GM12878 (cell line): ENCODE measurements at regions not wholly inside any gene's neighbourhood (a gene's known extent, or its start where the extent isn't known, plus 50 kb on each side); places are given as distances from the start of the nearest gene placed in this dataset.

ENCODE experiments used
- ATAC-seq: fragments of 200-7000 bp; cut with Tn5 transposase; 3 replicates; pipeline ENCODE4 v1.9.1; 2020; ENCODE audit warnings: mild to moderate bottlenecking, moderate library complexity
- BruUV-seq: library from RNA; stranded (reverse); fragments of 400-500 nt; replicated peaks from 2 replicates; lab custom pipeline; 2021; lab: Mats Ljungman, UMichigan
- CTCF ChIA-PET: fragments of 300-600 bp; sonication (Branson Sonifier 250); formaldehyde crosslinking; extraction: SDS; loops from one replicate; lab custom pipeline; 2021; ENCODE audit warnings: inconsistent platforms; lab: Yijun Ruan, JAX
- POLR2A ChIA-PET: fragments of 350-600 bp; formaldehyde crosslinking; extraction: SDS; loops from one replicate; lab custom pipeline; 2021; ENCODE audit warnings: inconsistent platforms; lab: Charles Lee
- RAD21 ChIA-PET: fragments of 300-600 bp; sonication (Branson Sonifier 250); formaldehyde crosslinking; loops from one replicate; lab custom pipeline; 2023; ENCODE audit warnings: antibody characterized with exemption; ENCODE audit not compliant: unreplicated experiment; lab: Charles Lee
- SMC1A ChIA-PET: fragments of 300-600 bp; sonication (Branson Sonifier 250); formaldehyde crosslinking; loops from one replicate; lab custom pipeline; 2023; ENCODE audit not compliant: unreplicated experiment, uncharacterized antibody; lab: Charles Lee
- DNase-seq: peaks from one replicate; pipeline ENCODE4 v3.0.0-alpha.2; 2011; ENCODE audit warnings: low read depth, low spot score
- FAIRE-seq: peaks from 3 replicates; lab custom pipeline; 2011; peaks lifted over from hg19 to GRCh38; lab: Jason Lieb, UNC
- H2AFZ ChIP-seq: 2 replicates; pipeline ENCODE4 v1.6.0; 2011; ENCODE audit warnings: low read depth, low read length, control low read depth; ENCODE audit not compliant: control insufficient read depth
- H3K27ac ChIP-seq: 2 replicates; pipeline ENCODE4 v1.5.1; 2011; ENCODE audit warnings: control low read depth; ENCODE audit not compliant: control insufficient read depth, insufficient read depth
- H3K27me3 ChIP-seq, 2 experiments: replicated peaks in 1 of 2; 2 replicates each; pipeline versions ENCODE4 v1.6.0 to v1.6.1; 2011; ENCODE audit warnings: low read length in 1 of 2; ENCODE audit not compliant: control insufficient read depth in 2 of 2, insufficient read depth in 2 of 2
- H3K36me3 ChIP-seq, 2 experiments: 2 replicates each; pipeline ENCODE4 v1.5.1; 2011; ENCODE audit warnings: low read length in 1 of 2; ENCODE audit not compliant: control insufficient read depth in 2 of 2, insufficient read depth in 2 of 2
- H3K4me1 ChIP-seq: 2 replicates; pipeline ENCODE4 v1.6.1; 2011; ENCODE audit warnings: mild to moderate bottlenecking, low read length, moderate library complexity, mixed read lengths; ENCODE audit not compliant: control insufficient read depth, insufficient read depth
- H3K4me2 ChIP-seq: 2 replicates; pipeline ENCODE4 v1.6.0; 2011; ENCODE audit warnings: control low read depth; ENCODE audit not compliant: control insufficient read depth, insufficient read depth
- H3K4me3 ChIP-seq: fragments of 200-600 bp; sonication (generic); 2 replicates; pipeline ENCODE4 v1.5.1; 2016
- H3K79me2 ChIP-seq: 2 replicates; pipeline ENCODE4 v1.6.0; 2011; ENCODE audit warnings: low read length; ENCODE audit not compliant: control insufficient read depth, insufficient read depth
- H3K9ac ChIP-seq: 2 replicates; pipeline ENCODE4 v1.8.0; 2011; ENCODE audit warnings: low read length, control low read depth, mixed read lengths; ENCODE audit not compliant: control insufficient read depth, insufficient read depth
- H3K9me3 ChIP-seq: replicated peaks from 3 replicates; pipeline ENCODE4 v1.5.1; 2011; ENCODE audit warnings: mild to moderate bottlenecking, low read length; ENCODE audit not compliant: control insufficient read depth, insufficient read depth
- H4K20me1 ChIP-seq: 2 replicates; pipeline ENCODE4 v1.6.0; 2011; ENCODE audit not compliant: control insufficient read depth, insufficient read depth
- CBFB ChIP-seq: IDR thresholded peaks from 2 replicates; pipeline ENCODE4 v1.6.1; 2016; ENCODE audit warnings: antibody characterized with exemption, low read depth
- MLLT1 ChIP-seq: fragments of 450-650 bp; IDR thresholded peaks from 2 replicates; pipeline ENCODE4 v1.6.1; 2016; ENCODE audit warnings: mild to moderate bottlenecking
- NFYA ChIP-seq: IDR thresholded peaks from 2 replicates; pipeline ENCODE4 v1.6.1; 2011; ENCODE audit warnings: low read depth, mild to moderate bottlenecking, low read length, improper control_type of control experiment, borderline replicate concordance
- POLR2A ChIP-seq: IDR thresholded peaks from 2 replicates; pipeline ENCODE4 v1.6.1; 2011; ENCODE audit warnings: low read depth, mild to moderate bottlenecking, low read length
- POLR2AphosphoS5 ChIP-seq: IDR thresholded peaks from 2 replicates; pipeline ENCODE4 v1.6.1; 2011; ENCODE audit warnings: mild to moderate bottlenecking, low read length, inconsistent platforms
- SREBF1 ChIP-seq: IDR thresholded peaks from 2 replicates; pipeline ENCODE4 v1.6.1; 2012; ENCODE audit warnings: mild to moderate bottlenecking, low read length
- ZNF24 ChIP-seq: fragments of 450-650 bp; IDR thresholded peaks from 2 replicates; pipeline ENCODE4 v1.6.1; 2017; ENCODE audit warnings: antibody characterized with exemption, mild to moderate bottlenecking
- ZNF384 ChIP-seq: IDR thresholded peaks from 2 replicates; pipeline ENCODE4 v1.6.1; 2012; ENCODE audit warnings: low read depth, mild to moderate bottlenecking, low read length, improper control_type of control experiment, borderline replicate concordance
- WGBS: methylation state at CpG from one replicate; pipeline ENCODE4 v1.1.6; 2016; ENCODE audit warnings: low lambda C conversion rate; ENCODE audit not compliant: insufficient replicate concordance, insufficient coverage; ENCODE audit errors: missing lambda C conversion rate; 5-methylcytosine and 5-hydroxymethylcytosine counted together
- in situ Hi-C: fragments of 300-500 bp; cut with MboI; formaldehyde crosslinking; loops from 9 replicates; pipeline ENCODE4 v1.14.3; 2018; ENCODE audit warnings: mixed read lengths
- intact Hi-C: fragments of 100-400 bp; cut with micrococcal nuclease; formaldehyde crosslinking; loops from one replicate; pipeline ENCODE4 v1.14.2; 2022; ENCODE audit not compliant: unreplicated experiment
- TF ChIP-seq, protein P1 (sequence below): fragments of 450-650 bp; IDR thresholded peaks from 2 replicates; pipeline ENCODE4 v1.6.1; 2017; ENCODE audit warnings: mild to moderate bottlenecking

GRCh38 chr11:15655552-15655951 is 540.8 kb downstream of the INSC start (continued):
- TF ChIP-seq, protein P1, sequence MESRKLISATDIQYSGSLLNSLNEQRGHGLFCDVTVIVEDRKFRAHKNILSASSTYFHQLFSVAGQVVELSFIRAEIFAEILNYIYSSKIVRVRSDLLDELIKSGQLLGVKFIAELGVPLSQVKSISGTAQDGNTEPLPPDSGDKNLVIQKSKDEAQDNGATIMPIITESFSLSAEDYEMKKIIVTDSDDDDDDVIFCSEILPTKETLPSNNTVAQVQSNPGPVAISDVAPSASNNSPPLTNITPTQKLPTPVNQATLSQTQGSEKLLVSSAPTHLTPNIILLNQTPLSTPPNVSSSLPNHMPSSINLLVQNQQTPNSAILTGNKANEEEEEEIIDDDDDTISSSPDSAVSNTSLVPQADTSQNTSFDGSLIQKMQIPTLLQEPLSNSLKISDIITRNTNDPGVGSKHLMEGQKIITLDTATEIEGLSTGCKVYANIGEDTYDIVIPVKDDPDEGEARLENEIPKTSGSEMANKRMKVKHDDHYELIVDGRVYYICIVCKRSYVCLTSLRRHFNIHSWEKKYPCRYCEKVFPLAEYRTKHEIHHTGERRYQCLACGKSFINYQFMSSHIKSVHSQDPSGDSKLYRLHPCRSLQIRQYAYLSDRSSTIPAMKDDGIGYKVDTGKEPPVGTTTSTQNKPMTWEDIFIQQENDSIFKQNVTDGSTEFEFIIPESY: no peak
- no peak for TF ChIP-seq POLR2AphosphoS5
- no peak for TF ChIP-seq ZNF24
- no peak for TF ChIP-seq NFYA
- TF ChIP-seq POLR2A: no peak
- no peak for TF ChIP-seq CBFB

DNA sequence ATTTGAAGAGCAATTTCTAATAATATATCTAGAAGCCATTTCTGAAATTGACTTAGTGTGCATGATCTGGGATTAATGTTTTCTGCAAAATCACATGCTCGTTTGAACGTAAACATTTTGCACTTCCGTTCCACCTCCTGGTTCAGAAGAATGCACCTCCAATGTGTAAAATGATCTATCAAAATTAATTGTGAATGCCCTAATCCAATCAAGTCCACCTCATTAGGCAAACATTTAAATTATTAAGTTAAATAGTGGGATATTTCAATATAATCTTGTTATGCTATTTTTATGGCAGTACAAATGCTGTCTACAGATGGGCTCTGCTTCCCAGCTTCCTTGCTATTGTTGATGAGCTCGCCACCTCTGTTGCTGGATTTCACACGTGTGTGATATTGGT is 542.5 kb downstream of the INSC start:
- no peak overlapping the region for H3K9ac ChIP-seq
- no peak overlapping the region for H3K4me3 ChIP-seq
- no peak overlapping the region for H2AFZ ChIP-seq
- DNase-seq: no peak
- FAIRE-seq: no peak
- 38% methylated on average over 5 of the region's 5 CpGs for WGBS
- no TSS peak for BruUV-seq
- no peaks in the 10 kb centered on the region for H4K20me1 ChIP-seq
- ChIA-PET CTCF (no interaction called here), POLR2A (interaction anchor here (0.7 kb wide), 1 partner anchor 10 kb away, joined by 3 read pairs; no protein-coding TSS in a partner anchor), SMC1A (interaction anchor here (0.8 kb wide), 1 partner anchor 10 kb away, joined by 3 read pairs; no protein-coding TSS in a partner anchor), RAD21 (no interaction called here)
- no peaks in the 10 kb centered on the region; a peak in 1 of 4 replicates for H3K27me3 ChIP-seq
- no peaks in the 10 kb centered on the region for H3K36me3 ChIP-seq
- no peaks in the 10 kb centered on the region for H3K4me1 ChIP-seq
- no peak for TF ChIP-seq MLLT1
- no peak for TF ChIP-seq ZNF384
- no peak for TF ChIP-seq SREBF1
- intact Hi-C loops (no loop called here), in situ Hi-C loops (no loop called here)
- no peak for ATAC-seq
- H3K9me3 ChIP-seq: no peaks in the 10 kb centered on the region
- no peaks in the 10 kb centered on the region for H3K79me2 ChIP-seq
- H3K4me2 ChIP-seq: no peak overlapping the region
- H3K27ac ChIP-seq: no peak overlapping the region
